Mucosa of descending colon (tissue), 3 donors: ENCODE measurements at regions not wholly inside any gene's neighbourhood (a gene's known extent, or its start where the extent isn't known, plus 50 kb on each side); places are given as distances from the start of the nearest gene placed in this dataset.
A peak's percentile ranks its signal among the peaks of the same experiment; 100 is the strongest.

ENCODE experiments used
- ATAC-seq: fragments of 200-7000 bp; cut with Tn5 transposase; one replicate; pipeline ENCODE4 v1.9.1; 2020; ENCODE audit warnings: mild to moderate bottlenecking, moderate library complexity
- DNase-seq, 3 donors: peaks; one replicate each; pipeline ENCODE4 v3.0.0-alpha.2; 2020
- H3K36me3 ChIP-seq: fragments of 200-600 bp; one replicate; pipeline ENCODE4 v1.8.0; 2021; ENCODE audit warnings: low read depth, mild to moderate bottlenecking
- H3K4me1 ChIP-seq: fragments of 200-600 bp; one replicate; pipeline ENCODE4 v1.8.0; 2021; ENCODE audit warnings: low read depth, mild to moderate bottlenecking
- H3K4me3 ChIP-seq: fragments of 200-600 bp; one replicate; pipeline ENCODE4 v1.8.0; 2021; ENCODE audit warnings: mild to moderate bottlenecking
- H3K9me3 ChIP-seq: fragments of 200-600 bp; one replicate; pipeline ENCODE4 v1.8.0; 2021; ENCODE audit warnings: mild to moderate bottlenecking
- intact Hi-C, 2 donors: fragments of 100-400 bp; cut with DNase I in 1 of 2; cut with micrococcal nuclease in 1 of 2; formaldehyde crosslinking; loops; one replicate each; pipeline versions ENCODE4 v1.11.0 to v1.11.1; 2022; cut with DNase I, micrococcal nuclease
- TF ChIP-seq, protein P1 (sequence below): fragments of 200-600 bp; IDR thresholded peaks from one replicate; pipeline ENCODE4 v1.8.0; 2022; ENCODE audit warnings: antibody characterized with exemption, mild to moderate bottlenecking
- donor health status: DM: no; HTN: no; CAD: no; lungs with moderate emphysema.
- donor health status: DM: no; HTN: no; CAD: no.
- donor health status: DM: no; HTN: yes; CAD: no.

DNA sequence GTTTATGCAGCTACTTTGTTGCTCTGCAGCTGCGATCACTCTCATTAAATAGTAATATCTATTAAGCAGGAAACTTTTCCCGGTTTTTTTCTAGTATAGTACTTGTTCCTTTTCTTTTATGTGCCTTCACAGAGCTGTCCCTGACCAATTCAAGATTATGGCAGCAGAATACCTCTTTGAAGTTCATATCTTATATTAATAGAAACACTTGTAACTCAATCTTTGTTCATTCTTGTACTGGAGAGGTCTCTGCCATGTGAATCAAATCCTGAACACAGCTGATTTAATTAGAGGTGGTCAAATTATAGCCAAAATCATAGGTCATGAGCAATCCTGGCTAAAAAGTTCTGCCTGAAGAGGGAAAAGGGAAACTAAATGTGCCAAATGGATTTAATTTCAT lies 399.0 kb upstream of the ARHGEF26 start:
- no peaks in the 10 kb centered on the region for H3K4me1 ChIP-seq
- no peak for DNase-seq
- H3K4me3 ChIP-seq = no peak overlapping the region
- TF ChIP-seq, protein P1, sequence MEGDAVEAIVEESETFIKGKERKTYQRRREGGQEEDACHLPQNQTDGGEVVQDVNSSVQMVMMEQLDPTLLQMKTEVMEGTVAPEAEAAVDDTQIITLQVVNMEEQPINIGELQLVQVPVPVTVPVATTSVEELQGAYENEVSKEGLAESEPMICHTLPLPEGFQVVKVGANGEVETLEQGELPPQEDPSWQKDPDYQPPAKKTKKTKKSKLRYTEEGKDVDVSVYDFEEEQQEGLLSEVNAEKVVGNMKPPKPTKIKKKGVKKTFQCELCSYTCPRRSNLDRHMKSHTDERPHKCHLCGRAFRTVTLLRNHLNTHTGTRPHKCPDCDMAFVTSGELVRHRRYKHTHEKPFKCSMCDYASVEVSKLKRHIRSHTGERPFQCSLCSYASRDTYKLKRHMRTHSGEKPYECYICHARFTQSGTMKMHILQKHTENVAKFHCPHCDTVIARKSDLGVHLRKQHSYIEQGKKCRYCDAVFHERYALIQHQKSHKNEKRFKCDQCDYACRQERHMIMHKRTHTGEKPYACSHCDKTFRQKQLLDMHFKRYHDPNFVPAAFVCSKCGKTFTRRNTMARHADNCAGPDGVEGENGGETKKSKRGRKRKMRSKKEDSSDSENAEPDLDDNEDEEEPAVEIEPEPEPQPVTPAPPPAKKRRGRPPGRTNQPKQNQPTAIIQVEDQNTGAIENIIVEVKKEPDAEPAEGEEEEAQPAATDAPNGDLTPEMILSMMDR = no peak
- H3K36me3 ChIP-seq = no peaks in the 10 kb centered on the region
- intact Hi-C loops = no loop called here
- H3K9me3 ChIP-seq = no peaks in the 10 kb centered on the region
- ATAC-seq = no peak

DNA sequence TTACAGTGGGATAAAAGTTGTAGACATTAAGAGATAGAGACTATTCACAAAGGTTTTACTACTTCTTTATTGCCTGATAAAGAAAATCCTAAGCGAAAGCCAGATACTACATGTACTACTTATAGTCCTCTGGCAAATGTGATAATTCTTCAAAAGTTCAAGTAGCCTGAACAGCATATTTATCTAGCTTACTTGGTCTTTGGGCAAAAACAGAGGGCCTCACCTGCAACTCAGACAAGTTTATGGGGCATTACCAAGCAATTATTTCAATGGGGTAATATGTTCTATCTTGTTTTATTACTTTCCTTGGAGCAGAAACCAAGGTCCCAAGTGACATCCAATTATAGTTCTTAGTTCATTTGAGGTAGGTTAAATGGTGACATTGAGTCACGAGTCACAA lies 390.1 kb upstream of the ARHGEF26 start:
- no peaks in the 10 kb centered on the region for H3K36me3 ChIP-seq
- H3K9me3 ChIP-seq = no peaks in the 10 kb centered on the region
- peaks cover 7% of the 10 kb centered on the region for H3K4me1 ChIP-seq
- peak; percentile 15 for ATAC-seq
- intact Hi-C loops = no loop called here
- H3K4me3 ChIP-seq = no peak overlapping the region
- DNase-seq = no peak
- TF ChIP-seq, protein P1 = no peak

- intact Hi-C loops = no loop called here
- Histone ChIP-seq H3K4me3 (no peak overlapping the region), H3K36me3 (no peaks in the 10 kb centered on the region), H3K9me3 (no peaks in the 10 kb centered on the region), H3K4me1 (peaks cover 20% of the 10 kb centered on the region)
- TF ChIP-seq, protein P1 = no peak
- ATAC-seq (peak; percentile 94), DNase-seq (peak in 1 of 3 donors; percentile 56)
These were observed 386.2 kb upstream of the ARHGEF26 start for GRCh38 chr3:153734777-153735551.

DNA sequence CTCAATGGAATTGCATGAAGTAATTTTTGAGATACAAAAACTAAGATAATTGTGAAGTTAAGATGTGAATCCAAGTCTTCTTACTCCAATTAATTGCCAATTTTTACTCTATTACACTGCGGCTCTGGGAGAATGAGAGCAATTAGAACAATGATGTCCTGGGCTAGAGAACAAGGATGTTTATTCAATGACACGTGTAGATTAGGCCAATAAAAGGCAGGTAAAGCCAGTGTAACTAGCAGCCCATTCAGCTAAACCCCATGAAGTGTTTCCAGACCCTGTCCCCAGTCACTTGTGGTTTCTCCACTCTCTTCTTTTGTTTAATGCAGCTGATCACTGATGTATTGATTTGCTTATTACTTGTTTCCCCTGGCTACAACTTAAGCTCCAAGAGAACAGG lies 381.1 kb upstream of the ARHGEF26 start:
- intact Hi-C loops = no loop called here

GRCh38 chr3:153744889-153745288 lies 376.3 kb upstream of the ARHGEF26 start:
- Histone ChIP-seq H3K4me3 (no peak overlapping the region), H3K36me3 (no peaks in the 10 kb centered on the region), H3K9me3 (no peaks in the 10 kb centered on the region), H3K4me1 (peaks cover 12% of the 10 kb centered on the region)
- ATAC-seq (no peak), DNase-seq (no peak)
- TF ChIP-seq, protein P1 = no peak
- intact Hi-C loops = no loop called here

More for the DNA sequence above, 381.1 kb upstream of the ARHGEF26 start:
- H3K4me3 ChIP-seq = no peak overlapping the region
- ATAC-seq (peak; percentile 94), DNase-seq (peak in 1 of 3 donors; percentile 19)
- TF ChIP-seq, protein P1 = no peak
- peaks cover 20% of the 10 kb centered on the region for H3K4me1 ChIP-seq
- H3K36me3 ChIP-seq = no peaks in the 10 kb centered on the region
- no peaks in the 10 kb centered on the region for H3K9me3 ChIP-seq
